ENCODE measurements at regions not wholly inside any gene's neighbourhood (a gene's known extent, or its start where the extent isn't known, plus 50 kb on each side); places are given as distances from the start of the nearest gene placed in this dataset.

GRCh38 chr13:72571191-72571590, 156.2 kb downstream of the MZT1 start:
- no peak for DNase-seq

- DNase-seq, result peak; percentile 48
Measured at GRCh38 chr13:72570019-72570418, 157.4 kb downstream of the MZT1 start.

- DNase-seq, result no peak
Measured at GRCh38 chr13:72567566-72567965, 159.9 kb downstream of the MZT1 start.

GRCh38 chr13:72566526-72566925, 160.9 kb downstream of the MZT1 start:
- no peak for DNase-seq

- peak; percentile 71 for DNase-seq
Measured at GRCh38 chr13:72565893-72566292, 161.5 kb downstream of the MZT1 start.

GRCh38 chr13:72562686-72563085, 164.7 kb downstream of the MZT1 start:
- DNase-seq, result no peak

GRCh38 chr13:72561791-72562190, 165.6 kb downstream of the MZT1 start:
- no peak for DNase-seq

- DNase-seq, result no peak
Measured at GRCh38 chr13:72559716-72560115, 167.7 kb downstream of the MZT1 start.

- DNase-seq, result no peak
Measured at GRCh38 chr13:72556945-72557344, 170.5 kb downstream of the MZT1 start.

- DNase-seq, result no peak
Measured at GRCh38 chr13:72555601-72556000, 171.8 kb downstream of the MZT1 start.

GRCh38 chr13:72552731-72553130, 174.7 kb downstream of the MZT1 start:
- peak; percentile 15 for DNase-seq

- peak; percentile 14 for DNase-seq
Measured at GRCh38 chr13:72545895-72546294, 181.5 kb downstream of the MZT1 start.

- DNase-seq, result no peak
Measured at GRCh38 chr13:72545030-72545719, 182.3 kb downstream of the MZT1 start.

GRCh38 chr13:72544042-72544441, 183.4 kb downstream of the MZT1 start:
- DNase-seq, result no peak

GRCh38 chr13:72542241-72542640, 185.2 kb downstream of the MZT1 start:
- no peak for DNase-seq

- no peak for DNase-seq
Measured at GRCh38 chr13:72541674-72542073, 185.8 kb downstream of the MZT1 start.

GRCh38 chr13:72540881-72541280, 186.5 kb downstream of the MZT1 start:
- no peak for DNase-seq

GRCh38 chr13:72539925-72540324, 187.5 kb downstream of the MZT1 start:
- no peak for DNase-seq

GRCh38 chr13:72537782-72538181, 189.6 kb downstream of the MZT1 start:
- DNase-seq, result no peak

GRCh38 chr13:72537395-72537780, 190.0 kb downstream of the MZT1 start:
- DNase-seq, result no peak

GRCh38 chr13:72536714-72537394, 190.6 kb downstream of the MZT1 start:
- no peak for DNase-seq

GRCh38 chr13:72534951-72535640, 192.3 kb downstream of the MZT1 start:
- DNase-seq, result no peak

GRCh38 chr13:72530471-72530870, 197.0 kb downstream of the MZT1 start:
- no peak for DNase-seq

GRCh38 chr13:72527333-72527732, 200.1 kb downstream of the MZT1 start:
- no peak for DNase-seq

All from hematopoietic multipotent progenitor cell treated with erythropoietin and hydrocortisone succinate and interleukin-3 and kit ligand, for 4 days (in vitro differentiated cells).